ENCODE measurements at regions not wholly inside any gene's neighbourhood (a gene's known extent, or its start where the extent isn't known, plus 50 kb on each side); places are given as distances from the start of the nearest gene placed in this dataset.

DNA sequence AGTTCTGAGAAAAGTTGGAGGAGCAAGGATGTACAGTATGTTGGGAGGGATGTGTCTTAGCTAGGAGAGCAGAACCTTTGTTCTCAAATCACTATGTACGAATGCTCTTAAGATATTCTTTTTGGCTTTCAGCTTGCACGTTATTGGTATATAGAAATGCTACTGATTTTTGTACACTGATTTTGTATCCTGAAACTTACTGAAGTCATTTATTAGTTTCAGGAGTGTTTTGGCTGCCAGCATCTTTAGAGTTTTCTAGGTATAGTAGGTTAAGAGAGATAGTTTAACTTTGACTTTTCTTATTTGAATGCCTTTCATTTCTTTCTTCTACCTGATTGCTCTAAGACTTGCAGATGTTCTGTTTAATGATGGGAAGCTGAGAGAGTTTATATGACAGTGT is 442.8 kb upstream of the FBXO33 start:
- ChIA-PET CTCF (no interaction called here), POLR2A (ENCODE audit: low non-redundant PET) (no interaction called here)
- no peak overlapping the region for H3K27ac ChIP-seq
- TF ChIP-seq, protein P1, sequence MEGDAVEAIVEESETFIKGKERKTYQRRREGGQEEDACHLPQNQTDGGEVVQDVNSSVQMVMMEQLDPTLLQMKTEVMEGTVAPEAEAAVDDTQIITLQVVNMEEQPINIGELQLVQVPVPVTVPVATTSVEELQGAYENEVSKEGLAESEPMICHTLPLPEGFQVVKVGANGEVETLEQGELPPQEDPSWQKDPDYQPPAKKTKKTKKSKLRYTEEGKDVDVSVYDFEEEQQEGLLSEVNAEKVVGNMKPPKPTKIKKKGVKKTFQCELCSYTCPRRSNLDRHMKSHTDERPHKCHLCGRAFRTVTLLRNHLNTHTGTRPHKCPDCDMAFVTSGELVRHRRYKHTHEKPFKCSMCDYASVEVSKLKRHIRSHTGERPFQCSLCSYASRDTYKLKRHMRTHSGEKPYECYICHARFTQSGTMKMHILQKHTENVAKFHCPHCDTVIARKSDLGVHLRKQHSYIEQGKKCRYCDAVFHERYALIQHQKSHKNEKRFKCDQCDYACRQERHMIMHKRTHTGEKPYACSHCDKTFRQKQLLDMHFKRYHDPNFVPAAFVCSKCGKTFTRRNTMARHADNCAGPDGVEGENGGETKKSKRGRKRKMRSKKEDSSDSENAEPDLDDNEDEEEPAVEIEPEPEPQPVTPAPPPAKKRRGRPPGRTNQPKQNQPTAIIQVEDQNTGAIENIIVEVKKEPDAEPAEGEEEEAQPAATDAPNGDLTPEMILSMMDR (conservative IDR thresholded peaks at IDR 0.05; ENCODE audit: low read depth): no peak
- no peak for DNase-seq (ENCODE audit: low spot score)

DNA sequence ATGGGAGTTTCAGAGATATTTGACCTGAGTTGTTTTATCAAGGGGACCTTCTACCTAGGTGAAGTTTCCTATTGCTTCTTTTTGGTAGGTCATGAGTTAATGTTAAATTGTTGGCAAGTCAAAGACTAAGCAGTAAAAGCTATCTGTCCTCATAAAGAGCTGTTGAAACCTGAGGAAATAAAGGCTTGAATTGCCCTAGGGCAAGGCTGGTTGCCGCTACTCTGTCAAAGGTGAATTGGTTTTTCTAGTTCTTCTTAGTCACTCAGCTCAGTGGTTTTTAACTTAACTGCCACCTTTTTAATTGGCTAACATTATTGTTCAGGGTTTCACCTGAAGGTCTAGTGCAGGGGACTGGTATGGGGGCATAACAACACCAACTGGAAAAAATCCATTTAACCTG is 441.6 kb upstream of the FBXO33 start:
- H3K27ac ChIP-seq: no peak overlapping the region
- DNase-seq (ENCODE audit: low spot score): no peak
- POLR2A ChIA-PET (ENCODE audit: low non-redundant PET): no interaction called here
- TF ChIP-seq, protein P1 (conservative IDR thresholded peaks at IDR 0.05; ENCODE audit: low read depth): no peak
- CTCF ChIA-PET: interaction anchor here (0.7 kb wide), 1 partner anchor 41 kb away, joined by 4 read pairs; no protein-coding TSS in a partner anchor

DNA sequence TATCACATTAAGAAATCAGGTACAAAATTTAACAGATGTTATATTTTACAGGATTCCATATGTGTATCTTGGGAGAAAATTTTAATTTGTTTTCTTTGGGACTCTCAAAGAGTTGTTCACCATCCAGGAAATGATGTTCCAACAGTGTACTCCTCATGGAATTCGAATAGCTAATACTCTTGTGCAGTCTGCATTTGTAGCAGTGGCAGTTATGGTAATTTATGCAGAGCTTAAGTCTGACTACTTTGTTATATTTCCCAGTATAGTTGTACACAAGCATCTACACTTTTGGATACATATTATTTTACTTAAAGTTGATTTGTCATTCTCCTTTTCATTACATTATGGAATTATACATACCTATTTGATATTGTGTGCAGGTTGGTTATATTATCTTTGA is 436.7 kb upstream of the FBXO33 start:
- no peak for DNase-seq (ENCODE audit: low spot score)
- POLR2A ChIA-PET (ENCODE audit: low non-redundant PET): no interaction called here
- CTCF ChIA-PET: interaction anchor here (0.6 kb wide), 1 partner anchor 290 kb away, joined by 3 read pairs; no protein-coding TSS in a partner anchor
- TF ChIP-seq, protein P1 (conservative IDR thresholded peaks at IDR 0.05; ENCODE audit: low read depth): no peak
- no peak overlapping the region for H3K27ac ChIP-seq

DNA sequence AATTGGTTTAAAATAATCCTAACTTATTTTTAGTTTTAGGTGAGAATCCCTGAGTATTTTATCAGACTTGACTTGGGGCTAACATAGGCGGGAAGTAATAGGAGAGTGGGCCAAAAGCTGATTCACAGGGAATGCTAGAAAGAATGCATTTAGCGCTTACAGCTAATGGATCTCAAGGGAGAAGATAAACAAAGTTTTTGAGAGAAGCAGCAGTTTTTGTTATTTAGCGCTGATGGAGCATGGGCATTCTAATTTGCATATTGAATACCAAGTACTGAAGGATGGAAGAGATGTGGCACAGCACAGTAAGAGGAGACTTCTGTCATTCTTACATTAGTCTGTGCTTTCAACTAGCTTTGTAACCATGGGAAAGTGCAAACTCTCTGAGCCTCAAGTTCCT is 436.0 kb upstream of the FBXO33 start:
- no peak for DNase-seq (ENCODE audit: low spot score)
- H3K27ac ChIP-seq: no peak overlapping the region
- ChIA-PET CTCF (no interaction called here), POLR2A (ENCODE audit: low non-redundant PET) (no interaction called here)
- TF ChIP-seq, protein P1 (conservative IDR thresholded peaks at IDR 0.05; ENCODE audit: low read depth): no peak

DNA sequence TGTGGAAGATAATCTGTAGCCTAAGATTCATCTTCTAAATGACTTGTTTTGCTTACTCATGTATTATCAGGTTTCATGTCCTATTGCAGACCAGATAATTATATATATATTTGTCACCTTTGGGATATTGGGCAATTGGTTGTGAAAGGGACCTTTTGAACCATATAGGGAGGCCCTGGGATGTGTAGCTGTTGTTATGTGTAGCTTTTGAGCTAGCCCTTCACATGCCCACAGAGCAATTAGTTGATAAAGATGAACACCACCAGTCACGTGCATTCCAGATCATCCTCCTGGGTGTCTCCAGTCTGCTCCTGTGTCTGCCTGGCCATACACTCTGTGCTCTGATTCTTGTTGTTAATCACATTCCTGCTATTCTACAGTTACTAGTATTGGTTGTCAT is 431.2 kb upstream of the FBXO33 start:
- TF ChIP-seq, protein P1 (conservative IDR thresholded peaks at IDR 0.05; ENCODE audit: low read depth): no peak
- no peak overlapping the region for H3K27ac ChIP-seq
- POLR2A ChIA-PET (ENCODE audit: low non-redundant PET): no interaction called here
- no peak for DNase-seq (ENCODE audit: low spot score)
- CTCF ChIA-PET: interaction anchor here (0.5 kb wide), 1 partner anchor 22 kb away, joined by 4 read pairs; no protein-coding TSS in a partner anchor

DNA sequence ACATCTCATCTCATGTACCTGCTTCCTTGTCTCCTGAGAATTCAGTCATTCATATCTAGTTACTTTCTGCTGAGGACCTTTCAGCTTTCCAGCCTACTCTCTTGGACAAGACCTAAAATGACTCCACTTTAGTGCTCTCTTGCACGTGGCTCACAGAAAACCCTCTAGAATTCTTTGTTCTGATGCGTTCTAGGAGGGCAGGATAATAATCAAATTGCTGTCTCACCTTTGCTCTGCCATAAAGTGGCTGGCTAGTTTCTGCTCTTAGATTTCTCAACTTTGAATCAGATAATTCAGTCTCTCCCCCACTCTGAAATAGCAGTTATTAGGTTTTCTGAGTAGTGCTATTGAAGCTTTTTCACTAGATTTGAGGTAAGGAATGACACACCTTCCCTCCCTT is 429.5 kb upstream of the FBXO33 start:
- DNase-seq (ENCODE audit: low spot score): no peak
- ChIA-PET POLR2A (ENCODE audit: low non-redundant PET) (no interaction called here), CTCF (no interaction called here)
- TF ChIP-seq, protein P1 (conservative IDR thresholded peaks at IDR 0.05; ENCODE audit: low read depth): no peak
- no peak overlapping the region for H3K27ac ChIP-seq

DNA sequence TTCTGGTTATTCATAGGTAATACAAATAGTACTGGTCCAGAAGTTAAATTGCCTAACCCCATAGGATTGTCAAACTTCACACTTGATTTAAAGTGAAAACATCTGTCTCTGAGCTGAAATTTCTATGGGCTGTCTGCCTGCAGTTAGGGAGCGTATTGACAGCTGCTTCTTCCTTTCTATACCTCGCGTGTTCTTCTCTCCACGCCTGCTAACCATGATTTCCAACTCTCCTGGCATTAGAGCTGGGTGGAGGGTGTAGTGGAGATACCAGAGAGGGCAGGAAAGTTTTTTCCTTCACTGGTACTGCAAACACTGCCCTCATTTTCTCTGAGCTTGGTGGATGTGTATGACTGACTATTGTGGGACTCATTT is 429.0 kb upstream of the FBXO33 start:
- DNase-seq (ENCODE audit: low spot score): no peak
- ChIA-PET POLR2A (ENCODE audit: low non-redundant PET) (no interaction called here), CTCF (no interaction called here)
- TF ChIP-seq, protein P1 (conservative IDR thresholded peaks at IDR 0.05; ENCODE audit: low read depth): no peak
- no peak overlapping the region for H3K27ac ChIP-seq

Measured in RWPE1 (cell line).